ENCODE measurements at regions not wholly inside any gene's neighbourhood (a gene's known extent, or its start where the extent isn't known, plus 50 kb on each side); places are given as distances from the start of the nearest gene placed in this dataset.
"Not testable (repeated sequence)": the region's sequence is repeated elsewhere in the genome, so short reads cannot be mapped to it uniquely, and the experiment has no call there.

GRCh38 chr19:31890230-31890629, 455.2 kb upstream of the ZNF507 start:
- CTCF ChIA-PET, result interaction anchor here (0.9 to 1.7 kb wide), 2 partner anchors 51 to 335 kb away, joined by 3 to 4 read pairs; no protein-coding TSS in a partner anchor
- FAIRE-seq (no peak), DNase-seq (ENCODE audit: low read depth in 1 of 2, low spot score in 1 of 2) (no peak), ATAC-seq (no peak)
- Histone ChIP-seq H3K9me3 (peaks cover 16% of the 10 kb centered on the region; the same call in 2 of the 3 replicates), H3K4me1 (no peaks in the 10 kb centered on the region), H3K4me3 (no peak overlapping the region), H3K4me2 (no peak overlapping the region), H3K27ac (no peak overlapping the region)
- no peak for TF ChIP-seq KDM1A (IDR thresholded peaks at IDR 0.05; ENCODE audit: low read depth)
- no peak for TF ChIP-seq MAZ (IDR thresholded peaks at IDR 0.05; ENCODE audit: borderline replicate concordance, low read depth, low read length)
- no peak for TF ChIP-seq TP53 (CRISPR knock-in tag; IDR thresholded peaks at IDR 0.05)
- no peak for TF ChIP-seq POLR2A (IDR thresholded peaks at IDR 0.05; ENCODE audit: low read length)
- TF ChIP-seq GATA3 (IDR thresholded peaks at IDR 0.05; ENCODE audit: borderline replicate concordance), result no peak
- TF ChIP-seq KDM5A (IDR thresholded peaks at IDR 0.05), result no peak
- TF ChIP-seq MAX (IDR thresholded peaks at IDR 0.05), result no peak
- TF ChIP-seq MYC (IDR thresholded peaks at IDR 0.05; ENCODE audit: borderline replicate concordance, low read length), result no peak
- POLR2A ChIA-PET, result no interaction called here
- 33% methylated on average over 9 of the region's 9 CpGs for WGBS (ENCODE audit: missing lambda C conversion rate)

DNA sequence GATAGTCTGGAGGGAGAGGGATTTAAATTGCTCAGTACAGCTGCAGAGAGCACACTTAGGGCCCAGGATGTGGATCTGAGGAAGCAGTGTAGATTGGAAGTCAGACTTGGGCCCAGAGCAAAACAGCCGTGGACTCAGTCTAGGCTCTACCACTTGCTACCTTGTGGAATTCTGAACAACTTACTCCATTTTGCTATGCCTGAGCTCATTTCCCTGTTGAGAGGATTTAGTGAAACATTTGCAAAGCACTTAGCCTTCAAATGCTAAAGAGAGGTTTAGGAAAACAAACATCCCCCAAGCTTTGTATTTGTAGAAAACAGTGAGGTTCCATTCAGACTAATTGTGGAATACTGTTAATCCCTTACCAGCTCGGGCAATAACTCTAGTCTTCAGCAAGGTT, 453.4 kb upstream of the ZNF507 start:
- Histone ChIP-seq H3K4me2 (no peak overlapping the region), H3K27ac (no peak overlapping the region), H3K9me3 (peaks cover 16% of the 10 kb centered on the region; the same call in 2 of the 3 replicates), H3K4me1 (no peaks in the 10 kb centered on the region), H3K4me3 (no peak overlapping the region)
- no peak for ATAC-seq
- CTCF ChIA-PET, result no interaction called here
- FAIRE-seq, result peak; percentile 56
- TF ChIP-seq SREBF2 (IDR thresholded peaks at IDR 0.05) (no peak), TFCP2L1 (CRISPR knock-in tag; IDR thresholded peaks at IDR 0.05) (no peak), SMC3 (IDR thresholded peaks at IDR 0.05) (no peak), POLR2AphosphoS2 (conservative IDR thresholded peaks at IDR 0.05; ENCODE audit: low read length) (no peak)
- WGBS (ENCODE audit: missing lambda C conversion rate), result 1% methylated on average over 2 of the region's 2 CpGs
- POLR2A ChIA-PET, result no interaction called here
- no peak for DNase-seq (ENCODE audit: low read depth in 1 of 2, low spot score in 1 of 2)

DNA sequence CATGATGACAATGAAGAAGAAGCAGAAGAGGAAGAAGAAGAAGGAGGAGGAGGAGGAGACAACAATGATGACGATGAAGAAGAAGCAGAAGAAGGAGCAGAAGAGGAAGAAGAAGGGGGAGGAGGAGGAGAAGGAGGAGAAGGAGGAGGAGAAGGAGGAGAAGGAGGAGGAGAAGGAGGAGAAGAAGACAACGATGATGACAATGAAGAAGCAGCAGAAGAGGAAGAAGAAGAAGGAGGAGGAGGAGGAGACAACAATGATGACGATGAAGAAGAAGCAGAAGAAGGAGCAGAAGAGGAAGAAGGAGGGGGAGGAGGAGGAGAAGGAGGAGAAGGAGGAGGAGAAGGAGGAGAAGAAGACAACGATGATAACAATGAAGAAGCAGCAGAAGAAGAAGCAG, 451.9 kb upstream of the ZNF507 start:
- CTCF ChIA-PET; POLR2A ChIA-PET; H3K27ac ChIP-seq; H3K4me1 ChIP-seq; DNase-seq (ENCODE audit: low read depth in 1 of 2, low spot score in 1 of 2); FAIRE-seq; H3K4me3 ChIP-seq; H3K4me2 ChIP-seq; ATAC-seq: not testable (repeated sequence)
- under 1% methylated on average over 4 of the region's 4 CpGs for WGBS (ENCODE audit: missing lambda C conversion rate)
- peaks cover 16% of the 10 kb centered on the region; the same call in 2 of the 3 replicates for H3K9me3 ChIP-seq

- 5% methylated on average over 1 of the region's 1 CpG for WGBS (ENCODE audit: missing lambda C conversion rate)
- Histone ChIP-seq H3K4me3 (no peak overlapping the region), H3K4me2 (no peak overlapping the region), H3K27ac (no peak overlapping the region), H3K4me1 (no peaks in the 10 kb centered on the region), H3K9me3 (peaks cover 19% of the 10 kb centered on the region; the same call in 2 of the 3 replicates)
- ChIA-PET POLR2A (no interaction called here), CTCF (no interaction called here)
- ATAC-seq (no peak), FAIRE-seq (no peak), DNase-seq (ENCODE audit: low read depth in 1 of 2, low spot score in 1 of 2) (no peak)
- TF ChIP-seq, protein P1, sequence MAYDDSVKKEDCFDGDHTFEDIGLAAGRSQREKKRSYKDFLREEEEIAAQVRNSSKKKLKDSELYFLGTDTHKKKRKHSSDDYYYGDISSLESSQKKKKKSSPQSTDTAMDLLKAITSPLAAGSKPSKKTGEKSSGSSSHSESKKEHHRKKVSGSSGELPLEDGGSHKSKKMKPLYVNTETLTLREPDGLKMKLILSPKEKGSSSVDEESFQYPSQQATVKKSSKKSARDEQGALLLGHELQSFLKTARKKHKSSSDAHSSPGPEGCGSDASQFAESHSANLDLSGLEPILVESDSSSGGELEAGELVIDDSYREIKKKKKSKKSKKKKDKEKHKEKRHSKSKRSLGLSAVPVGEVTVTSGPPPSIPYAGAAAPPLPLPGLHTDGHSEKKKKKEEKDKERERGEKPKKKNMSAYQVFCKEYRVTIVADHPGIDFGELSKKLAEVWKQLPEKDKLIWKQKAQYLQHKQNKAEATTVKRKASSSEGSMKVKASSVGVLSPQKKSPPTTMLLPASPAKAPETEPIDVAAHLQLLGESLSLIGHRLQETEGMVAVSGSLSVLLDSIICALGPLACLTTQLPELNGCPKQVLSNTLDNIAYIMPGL (CRISPR knock-in tag; IDR thresholded peaks at IDR 0.05; ENCODE audit: borderline replicate concordance), result no peak
- no peak for TF ChIP-seq CHD2 (IDR thresholded peaks at IDR 0.05; ENCODE audit: low read length, partially characterized antibody)
- TF ChIP-seq MAX (IDR thresholded peaks at IDR 0.05), result no peak
- TF ChIP-seq FOSB (CRISPR knock-in tag; IDR thresholded peaks at IDR 0.05), result no peak
Measured at GRCh38 chr19:31894451-31894850, 451.0 kb upstream of the ZNF507 start.

DNA sequence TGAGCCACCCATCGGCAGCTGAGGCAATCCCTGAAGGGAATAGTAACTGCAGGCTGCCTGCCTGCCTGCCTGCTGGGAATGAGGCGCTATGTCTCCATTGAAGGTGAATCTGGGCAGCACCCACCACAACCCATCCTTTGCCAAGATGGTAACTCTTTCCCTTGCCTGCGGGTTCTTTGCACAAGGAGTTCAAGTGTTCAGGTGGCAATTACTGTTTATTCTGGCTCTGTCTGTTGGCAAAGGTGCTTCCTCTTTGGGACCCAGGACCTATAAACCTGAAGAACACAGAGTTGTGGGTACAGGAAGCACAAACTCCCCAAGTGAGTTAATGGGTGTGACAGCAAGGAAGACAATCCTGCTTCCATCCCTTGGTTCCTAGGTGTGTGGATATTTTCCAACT, 448.1 kb upstream of the ZNF507 start:
- POLR2A ChIA-PET, result no interaction called here
- TF ChIP-seq HOXB13 (CRISPR knock-in tag; IDR thresholded peaks at IDR 0.05; ENCODE audit: low read depth) (no peak), HDAC2 (IDR thresholded peaks at IDR 0.05) (no peak), RARB (CRISPR knock-in tag; IDR thresholded peaks at IDR 0.05) (no peak), CBX8 (IDR thresholded peaks at IDR 0.05) (no peak), POLR2A (IDR thresholded peaks at IDR 0.05; ENCODE audit: low read length) (no peak), EHMT2 (IDR thresholded peaks at IDR 0.05; ENCODE audit: low read depth) (no peak), ZFP36 (IDR thresholded peaks at IDR 0.05; ENCODE audit: borderline replicate concordance, partially characterized antibody) (no peak), NFE2L2 (conservative IDR thresholded peaks at IDR 0.05; ENCODE audit: low read length) (no peak), RFX5 (IDR thresholded peaks at IDR 0.05) (no peak), FOSB (CRISPR knock-in tag; IDR thresholded peaks at IDR 0.05) (no peak)
- TF ChIP-seq, protein P2, sequence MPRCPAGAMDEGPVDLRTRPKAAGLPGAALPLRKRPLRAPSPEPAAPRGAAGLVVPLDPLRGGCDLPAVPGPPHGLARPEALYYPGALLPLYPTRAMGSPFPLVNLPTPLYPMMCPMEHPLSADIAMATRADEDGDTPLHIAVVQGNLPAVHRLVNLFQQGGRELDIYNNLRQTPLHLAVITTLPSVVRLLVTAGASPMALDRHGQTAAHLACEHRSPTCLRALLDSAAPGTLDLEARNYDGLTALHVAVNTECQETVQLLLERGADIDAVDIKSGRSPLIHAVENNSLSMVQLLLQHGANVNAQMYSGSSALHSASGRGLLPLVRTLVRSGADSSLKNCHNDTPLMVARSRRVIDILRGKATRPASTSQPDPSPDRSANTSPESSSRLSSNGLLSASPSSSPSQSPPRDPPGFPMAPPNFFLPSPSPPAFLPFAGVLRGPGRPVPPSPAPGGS (IDR thresholded peaks at IDR 0.05), result no peak
- TF ChIP-seq, protein P3, sequence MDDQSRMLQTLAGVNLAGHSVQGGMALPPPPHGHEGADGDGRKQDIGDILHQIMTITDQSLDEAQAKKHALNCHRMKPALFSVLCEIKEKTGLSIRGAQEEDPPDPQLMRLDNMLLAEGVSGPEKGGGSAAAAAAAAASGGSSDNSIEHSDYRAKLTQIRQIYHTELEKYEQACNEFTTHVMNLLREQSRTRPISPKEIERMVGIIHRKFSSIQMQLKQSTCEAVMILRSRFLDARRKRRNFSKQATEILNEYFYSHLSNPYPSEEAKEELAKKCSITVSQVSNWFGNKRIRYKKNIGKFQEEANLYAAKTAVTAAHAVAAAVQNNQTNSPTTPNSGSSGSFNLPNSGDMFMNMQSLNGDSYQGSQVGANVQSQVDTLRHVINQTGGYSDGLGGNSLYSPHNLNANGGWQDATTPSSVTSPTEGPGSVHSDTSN (IDR thresholded peaks at IDR 0.05), result no peak

More for the DNA sequence above, 448.1 kb upstream of the ZNF507 start:
- ATAC-seq (no peak), DNase-seq (ENCODE audit: low read depth in 1 of 2, low spot score in 1 of 2) (no peak), FAIRE-seq (no peak)
- Histone ChIP-seq H3K4me3 (no peak overlapping the region), H3K9me3 (peaks cover 11% of the 10 kb centered on the region; the same call in 2 of the 3 replicates), H3K27ac (no peak overlapping the region), H3K4me2 (no peak overlapping the region), H3K4me1 (no peaks in the 10 kb centered on the region)
- WGBS (ENCODE audit: missing lambda C conversion rate), result 4% methylated on average over 3 of the region's 3 CpGs
- CTCF ChIA-PET, result no interaction called here

All from A549 (cell line).